GM12875 (cell line): ENCODE measurements at regions not wholly inside any gene's neighbourhood (a gene's known extent, or its start where the extent isn't known, plus 50 kb on each side); places are given as distances from the start of the nearest gene placed in this dataset.

Experiments used
- H3K4me3 ChIP-seq: one replicate; pipeline ENCODE4 v1.5.1; 2011; ENCODE audit warnings: low read depth, low read length, control low read depth
- TF ChIP-seq, protein P1 (sequence below): IDR thresholded peaks from 2 replicates; pipeline ENCODE4 v1.5.1; 2011; ENCODE audit warnings: low read depth, mild to moderate bottlenecking, control low read depth, inconsistent platforms, low read length, moderate library complexity, borderline replicate concordance; ENCODE audit not compliant: insufficient read depth

DNA sequence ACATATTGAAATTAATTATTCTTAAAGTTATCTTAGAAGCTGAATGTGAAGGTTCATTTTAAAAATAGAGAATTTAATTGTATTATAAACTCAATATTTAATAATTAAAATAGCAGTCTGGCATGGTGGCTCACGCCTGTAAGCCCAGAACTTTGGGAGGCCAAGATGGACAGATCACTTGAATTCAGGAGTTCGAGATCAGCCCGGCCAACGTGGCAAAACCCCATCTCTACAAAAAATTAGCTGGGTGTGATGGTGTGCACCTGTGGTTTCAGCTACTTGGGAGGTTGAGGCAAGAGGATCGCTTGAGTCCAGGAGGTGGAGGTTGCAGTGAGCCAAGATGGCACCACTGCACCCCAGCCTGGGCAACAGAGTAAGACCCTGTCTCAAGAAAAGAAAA lies 659.9 kb upstream of the AGA start:
- TF ChIP-seq, protein P1, sequence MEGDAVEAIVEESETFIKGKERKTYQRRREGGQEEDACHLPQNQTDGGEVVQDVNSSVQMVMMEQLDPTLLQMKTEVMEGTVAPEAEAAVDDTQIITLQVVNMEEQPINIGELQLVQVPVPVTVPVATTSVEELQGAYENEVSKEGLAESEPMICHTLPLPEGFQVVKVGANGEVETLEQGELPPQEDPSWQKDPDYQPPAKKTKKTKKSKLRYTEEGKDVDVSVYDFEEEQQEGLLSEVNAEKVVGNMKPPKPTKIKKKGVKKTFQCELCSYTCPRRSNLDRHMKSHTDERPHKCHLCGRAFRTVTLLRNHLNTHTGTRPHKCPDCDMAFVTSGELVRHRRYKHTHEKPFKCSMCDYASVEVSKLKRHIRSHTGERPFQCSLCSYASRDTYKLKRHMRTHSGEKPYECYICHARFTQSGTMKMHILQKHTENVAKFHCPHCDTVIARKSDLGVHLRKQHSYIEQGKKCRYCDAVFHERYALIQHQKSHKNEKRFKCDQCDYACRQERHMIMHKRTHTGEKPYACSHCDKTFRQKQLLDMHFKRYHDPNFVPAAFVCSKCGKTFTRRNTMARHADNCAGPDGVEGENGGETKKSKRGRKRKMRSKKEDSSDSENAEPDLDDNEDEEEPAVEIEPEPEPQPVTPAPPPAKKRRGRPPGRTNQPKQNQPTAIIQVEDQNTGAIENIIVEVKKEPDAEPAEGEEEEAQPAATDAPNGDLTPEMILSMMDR: no peak
- no peak overlapping the region for H3K4me3 ChIP-seq

DNA sequence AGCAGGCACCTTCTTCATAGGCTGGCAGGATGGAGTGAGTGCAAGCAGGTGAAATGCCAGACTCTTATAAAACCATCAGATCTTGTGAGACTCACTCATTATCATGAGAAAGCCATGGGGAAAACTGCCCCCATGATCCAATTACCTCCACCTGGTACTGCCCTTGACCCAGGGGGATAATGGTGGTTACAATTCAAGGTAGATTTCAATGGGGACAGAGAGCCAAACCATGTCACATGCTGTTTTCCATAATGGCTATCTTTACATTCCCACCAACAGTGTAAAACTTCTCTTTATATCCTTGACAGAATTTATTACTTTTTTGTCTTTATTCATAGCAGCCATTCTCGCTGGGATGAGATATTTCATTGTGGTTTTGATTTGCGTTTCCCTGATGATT lies 663.0 kb upstream of the AGA start:
- TF ChIP-seq, protein P1: no peak

DNA sequence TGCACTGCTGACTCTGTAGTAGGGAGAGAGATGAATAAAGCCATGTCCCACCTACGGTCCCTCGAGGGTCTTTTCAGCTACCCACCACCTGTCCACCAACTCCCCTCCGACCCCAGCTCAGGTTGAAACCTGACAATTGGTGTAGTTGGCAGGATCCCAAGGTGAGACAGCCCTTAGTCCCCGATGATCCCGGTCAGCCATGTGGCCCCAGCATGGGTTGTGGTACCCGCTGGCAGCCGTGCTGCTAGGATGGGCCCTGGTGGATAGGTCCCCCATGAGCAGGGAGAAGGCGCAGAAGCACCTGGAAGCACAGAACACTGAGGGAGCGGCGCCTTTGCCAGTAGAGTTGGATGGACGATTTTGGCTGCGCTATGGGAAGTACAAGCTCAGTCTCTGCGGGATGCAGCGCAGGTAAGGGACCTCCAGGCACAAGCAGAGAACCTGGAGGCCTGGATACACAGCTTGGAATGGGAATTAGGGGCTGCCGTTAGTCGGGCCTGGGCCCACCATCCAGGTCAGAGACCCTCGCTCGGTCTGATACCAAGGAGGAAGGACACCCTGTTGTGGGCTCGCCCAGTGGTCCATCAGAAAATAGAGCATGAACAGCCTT lies 694.6 kb upstream of the AGA start:
- no peak overlapping the region for H3K4me3 ChIP-seq
- TF ChIP-seq, protein P1: no peak

More for the DNA sequence above, 663.0 kb upstream of the AGA start:
- no peak overlapping the region for H3K4me3 ChIP-seq

DNA sequence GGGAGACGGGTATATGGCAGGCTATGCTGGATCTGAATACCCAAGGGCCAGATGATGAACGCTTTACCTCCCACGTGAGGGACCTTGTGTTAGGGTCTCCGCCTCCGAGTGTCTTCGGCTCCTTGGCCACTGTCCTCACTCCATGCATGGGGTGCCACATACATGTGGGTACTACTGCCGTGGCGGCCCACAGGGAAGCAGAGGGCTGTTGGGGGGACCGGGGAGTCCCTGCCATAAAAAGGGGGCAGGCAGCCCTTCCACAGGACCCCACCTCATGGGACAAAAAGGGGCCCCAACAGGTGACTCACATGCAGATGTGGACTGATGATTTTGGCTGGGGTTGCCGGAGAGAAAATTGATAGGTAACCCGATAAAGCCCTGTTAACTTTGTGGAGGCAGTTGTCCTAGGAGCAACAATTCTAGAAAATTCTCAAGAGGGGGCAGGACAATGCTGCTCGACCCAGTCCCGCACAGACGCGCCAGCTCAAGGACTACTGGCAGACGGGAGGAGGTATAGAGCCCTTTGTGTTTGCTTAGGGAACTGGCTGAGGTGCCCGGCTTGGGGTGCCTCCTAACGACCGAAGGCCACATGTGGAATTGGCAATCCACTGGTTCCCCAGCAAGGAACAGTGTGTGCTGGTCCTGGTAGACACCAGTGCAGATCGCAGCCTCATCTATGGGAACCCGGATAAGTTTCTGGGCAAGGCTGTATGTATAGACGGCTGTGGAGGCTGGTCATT lies 695.7 kb upstream of the AGA start:
- TF ChIP-seq, protein P1: no peak
- no peak overlapping the region for H3K4me3 ChIP-seq

DNA sequence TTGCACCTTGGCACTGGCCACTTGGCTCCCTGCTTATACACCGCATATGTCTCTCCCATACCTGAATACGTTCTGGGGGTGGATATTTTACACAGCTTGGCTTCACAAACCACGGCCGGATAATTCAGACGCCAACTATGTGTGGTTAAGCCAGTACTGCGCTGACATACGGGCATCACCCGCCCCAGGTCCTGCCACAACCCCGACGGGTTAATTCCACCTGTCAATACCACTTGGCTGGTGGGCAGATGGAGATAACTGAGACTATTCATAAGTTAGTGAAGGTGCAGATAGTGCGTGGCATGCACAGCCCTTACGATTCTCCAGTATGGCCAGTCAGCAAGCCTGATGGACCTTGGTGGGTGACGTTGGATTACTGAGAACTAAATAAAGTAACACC lies 696.3 kb upstream of the AGA start:
- TF ChIP-seq, protein P1: no peak
- no peak overlapping the region for H3K4me3 ChIP-seq

DNA sequence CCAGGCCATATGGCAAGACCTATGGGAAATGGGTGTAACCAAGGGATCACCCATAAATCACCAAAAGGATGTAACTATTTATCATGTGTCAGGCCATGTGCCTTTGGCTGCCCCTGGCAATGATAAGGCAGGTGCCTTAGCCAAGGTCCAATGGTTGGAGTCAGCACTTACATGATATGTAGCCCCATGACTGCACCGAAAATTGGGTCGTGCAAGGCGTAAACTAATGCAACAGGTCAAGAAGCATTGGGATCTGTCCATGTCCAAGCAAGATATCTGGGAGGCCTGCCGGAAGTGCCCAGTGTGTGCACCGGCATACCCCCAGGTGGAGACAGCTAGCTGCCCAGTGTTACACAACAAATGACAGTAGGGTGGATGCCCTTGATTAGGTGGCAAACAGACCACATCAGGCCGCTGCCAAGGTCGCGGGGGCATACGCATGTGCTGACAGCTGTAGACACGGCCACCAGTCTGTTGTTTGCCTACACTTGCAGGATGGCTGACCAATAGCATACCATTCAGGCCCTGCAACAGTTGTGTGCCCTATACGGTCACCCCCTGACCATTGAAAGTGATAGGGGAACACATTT lies 698.2 kb upstream of the AGA start:
- no peak overlapping the region for H3K4me3 ChIP-seq
- TF ChIP-seq, protein P1: no peak

DNA sequence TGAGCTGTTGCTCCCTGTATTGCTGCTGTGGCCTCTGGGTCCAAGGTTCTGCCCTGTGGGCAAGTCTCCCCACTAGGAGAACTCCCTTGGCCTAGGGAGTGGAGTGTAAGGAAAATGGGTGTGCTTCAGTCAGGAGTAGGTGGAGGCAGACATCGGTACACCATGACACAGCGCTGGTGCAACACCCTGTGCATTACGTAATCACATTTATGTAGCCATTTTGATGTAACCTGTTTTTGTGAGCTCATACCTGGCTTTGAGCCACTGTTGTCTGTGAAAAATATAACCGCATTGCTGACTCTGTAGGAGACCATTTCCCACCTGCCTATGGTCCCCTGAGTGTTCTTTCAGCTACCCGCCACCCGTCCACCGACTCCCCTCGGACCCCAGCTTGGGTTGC lies 700.5 kb upstream of the AGA start:
- TF ChIP-seq, protein P1: no peak
- no peak overlapping the region for H3K4me3 ChIP-seq
